ENCODE measurements at regions not wholly inside any gene's neighbourhood (a gene's known extent, or its start where the extent isn't known, plus 50 kb on each side); places are given as distances from the start of the nearest gene placed in this dataset.

DNA sequence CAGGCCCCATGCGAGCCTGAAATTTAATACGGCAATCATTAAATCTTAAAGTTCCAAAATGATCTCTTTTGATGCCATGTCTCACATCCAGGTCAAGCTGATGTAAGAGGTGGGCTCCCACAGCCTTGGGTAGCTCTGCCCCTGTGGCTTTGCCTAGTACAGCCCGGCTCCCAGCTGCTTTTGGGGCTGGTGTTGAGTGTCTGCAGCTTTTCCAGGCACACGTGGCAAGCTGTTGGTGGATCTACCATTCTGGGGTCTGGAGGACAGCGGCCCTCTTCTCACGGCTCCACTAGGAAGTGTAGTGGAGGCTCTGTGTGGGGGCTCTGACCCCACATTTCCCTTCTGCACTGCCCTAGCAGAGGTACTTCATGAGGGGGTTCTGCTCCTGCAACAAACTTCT is 588.9 kb downstream of the CENPC start:
- TF ChIP-seq GATA2 (IDR thresholded peaks at IDR 0.05; ENCODE audit: insufficient read depth, insufficient read length, low read depth, low read length): no peak
- TF ChIP-seq MYC (IDR thresholded peaks at IDR 0.05; ENCODE audit: low read depth, low read length): no peak
- no peak for TF ChIP-seq EZH2 (IDR thresholded peaks at IDR 0.05; ENCODE audit: borderline replicate concordance, low read depth, low read length, severe bottlenecking)
- TF ChIP-seq, protein P1, sequence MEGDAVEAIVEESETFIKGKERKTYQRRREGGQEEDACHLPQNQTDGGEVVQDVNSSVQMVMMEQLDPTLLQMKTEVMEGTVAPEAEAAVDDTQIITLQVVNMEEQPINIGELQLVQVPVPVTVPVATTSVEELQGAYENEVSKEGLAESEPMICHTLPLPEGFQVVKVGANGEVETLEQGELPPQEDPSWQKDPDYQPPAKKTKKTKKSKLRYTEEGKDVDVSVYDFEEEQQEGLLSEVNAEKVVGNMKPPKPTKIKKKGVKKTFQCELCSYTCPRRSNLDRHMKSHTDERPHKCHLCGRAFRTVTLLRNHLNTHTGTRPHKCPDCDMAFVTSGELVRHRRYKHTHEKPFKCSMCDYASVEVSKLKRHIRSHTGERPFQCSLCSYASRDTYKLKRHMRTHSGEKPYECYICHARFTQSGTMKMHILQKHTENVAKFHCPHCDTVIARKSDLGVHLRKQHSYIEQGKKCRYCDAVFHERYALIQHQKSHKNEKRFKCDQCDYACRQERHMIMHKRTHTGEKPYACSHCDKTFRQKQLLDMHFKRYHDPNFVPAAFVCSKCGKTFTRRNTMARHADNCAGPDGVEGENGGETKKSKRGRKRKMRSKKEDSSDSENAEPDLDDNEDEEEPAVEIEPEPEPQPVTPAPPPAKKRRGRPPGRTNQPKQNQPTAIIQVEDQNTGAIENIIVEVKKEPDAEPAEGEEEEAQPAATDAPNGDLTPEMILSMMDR (IDR thresholded peaks at IDR 0.05; ENCODE audit: extremely low read depth in 1 of 2, insufficient read depth in 1 of 2, low read depth in 1 of 2, low read length in 2 of 2): no peak

Data from endothelial cell of umbilical vein (primary cell).